ENCODE measurements at regions not wholly inside any gene's neighbourhood (a gene's known extent, or its start where the extent isn't known, plus 50 kb on each side); places are given as distances from the start of the nearest gene placed in this dataset.

DNA sequence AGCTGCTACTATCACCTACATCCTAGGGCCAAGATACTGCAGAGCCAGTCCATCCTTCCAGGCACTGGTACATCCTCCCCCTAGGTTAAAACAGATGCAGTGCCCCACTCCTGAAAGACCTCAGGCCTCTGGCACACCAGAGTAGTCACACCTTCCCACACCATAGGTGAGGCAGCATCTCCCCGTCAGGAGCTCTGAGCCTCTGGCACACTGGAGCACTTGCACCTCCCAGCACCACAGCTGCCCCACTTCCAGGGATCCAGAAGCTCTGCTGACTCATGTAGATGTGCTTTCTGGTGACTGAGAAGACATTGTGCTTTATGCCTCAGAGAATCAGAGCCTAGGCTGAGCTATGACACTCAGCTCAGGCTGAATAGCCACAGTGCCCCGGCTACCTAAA lies 138.4 kb upstream of the COL3A1 start (continued):
- TF ChIP-seq CBX1 (IDR thresholded peaks at IDR 0.05; ENCODE audit: low read depth) (no peak), RAD21 (CRISPR knock-in tag; IDR thresholded peaks at IDR 0.05) (no peak)

DNA sequence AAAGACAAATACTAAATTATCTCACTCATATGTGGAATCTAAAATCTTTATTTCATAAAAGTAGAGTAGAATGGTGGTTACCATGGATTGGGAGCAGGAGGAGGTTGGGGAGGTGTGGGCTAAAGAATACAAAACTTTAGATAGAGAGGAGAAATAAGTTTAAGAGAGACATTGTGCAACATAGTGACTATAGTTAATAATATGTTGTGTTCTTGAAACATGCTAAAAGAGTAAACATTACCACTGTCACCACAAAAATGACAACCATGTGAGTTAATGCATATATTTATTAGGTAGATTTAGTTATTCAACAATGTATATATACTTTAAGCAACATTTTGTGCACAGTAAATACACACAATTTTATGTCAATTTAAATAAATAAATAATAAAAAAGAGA lies 128.5 kb upstream of the COL3A1 start:
- intact Hi-C loops (cut with micrococcal nuclease; ENCODE audit: unreplicated experiment) (no loop called here), in situ Hi-C loops (cut with HindIII; ENCODE audit: extremely low pct_ligation_motif_present, low pct_unique_long_range_greater_than_20kb) (no loop called here)
- Histone ChIP-seq H3K27ac (ENCODE audit: extremely low read length, insufficient read depth, low read length) (no peak overlapping the region), H3K9me3 (ENCODE audit: low read length) (peaks cover 46% of the 10 kb centered on the region), H3K36me3 (replicated peaks in 1 of 2; ENCODE audit: control insufficient read depth in 1 of 2, insufficient read depth in 2 of 2, low read length in 2 of 2) (no peaks in the 10 kb centered on the region), H3K9ac (ENCODE audit: insufficient read depth, low read depth, low read length) (no peak overlapping the region), H3K4me3 (replicated peaks in 1 of 3; ENCODE audit: insufficient read depth in 1 of 3, low read depth in 2 of 3, low read length in 3 of 3) (no peak overlapping the region), H3K4me1 (ENCODE audit: insufficient read depth, low read length) (no peaks in the 10 kb centered on the region), H4K20me1 (ENCODE audit: insufficient read depth, low read length) (no peaks in the 10 kb centered on the region), H3K4me2 (ENCODE audit: low read depth, low read length) (no peak overlapping the region), H3K79me2 (ENCODE audit: insufficient read depth, low read length) (no peaks in the 10 kb centered on the region), H2AFZ (ENCODE audit: low read length) (no peak overlapping the region), H3K27me3 (ENCODE audit: control insufficient read depth in 1 of 2, insufficient read depth in 2 of 2, low read length in 2 of 2) (no peaks in the 10 kb centered on the region; a peak in 1 of 5 replicates)
- ATAC-seq (no peak), FAIRE-seq (no peak), DNase-seq (ENCODE audit: low spot score) (no peak)
- ChIA-PET POLR2A (no interaction called here), CTCF (ENCODE audit: low intra/inter-chr PET ratio, low total read pairs) (no interaction called here)
- no peak for TF ChIP-seq ZZZ3 (CRISPR knock-in tag; IDR thresholded peaks at IDR 0.05; ENCODE audit: borderline replicate concordance)
- TF ChIP-seq SP5 (CRISPR knock-in tag; IDR thresholded peaks at IDR 0.05; ENCODE audit: borderline replicate concordance, low read depth), result no peak
- TF ChIP-seq MBNL3 (CRISPR knock-in tag; conservative IDR thresholded peaks at IDR 0.05), result no peak
- TF ChIP-seq, protein P1, sequence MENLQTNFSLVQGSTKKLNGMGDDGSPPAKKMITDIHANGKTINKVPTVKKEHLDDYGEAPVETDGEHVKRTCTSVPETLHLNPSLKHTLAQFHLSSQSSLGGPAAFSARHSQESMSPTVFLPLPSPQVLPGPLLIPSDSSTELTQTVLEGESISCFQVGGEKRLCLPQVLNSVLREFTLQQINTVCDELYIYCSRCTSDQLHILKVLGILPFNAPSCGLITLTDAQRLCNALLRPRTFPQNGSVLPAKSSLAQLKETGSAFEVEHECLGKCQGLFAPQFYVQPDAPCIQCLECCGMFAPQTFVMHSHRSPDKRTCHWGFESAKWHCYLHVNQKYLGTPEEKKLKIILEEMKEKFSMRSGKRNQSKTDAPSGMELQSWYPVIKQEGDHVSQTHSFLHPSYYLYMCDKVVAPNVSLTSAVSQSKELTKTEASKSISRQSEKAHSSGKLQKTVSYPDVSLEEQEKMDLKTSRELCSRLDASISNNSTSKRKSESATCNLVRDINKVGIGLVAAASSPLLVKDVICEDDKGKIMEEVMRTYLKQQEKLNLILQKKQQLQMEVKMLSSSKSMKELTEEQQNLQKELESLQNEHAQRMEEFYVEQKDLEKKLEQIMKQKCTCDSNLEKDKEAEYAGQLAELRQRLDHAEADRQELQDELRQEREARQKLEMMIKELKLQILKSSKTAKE (CRISPR knock-in tag; IDR thresholded peaks at IDR 0.05; ENCODE audit: borderline replicate concordance), result no peak
- no peak for TF ChIP-seq RELA (CRISPR knock-in tag; IDR thresholded peaks at IDR 0.05)
- no peak for TF ChIP-seq ZNF7 (CRISPR knock-in tag; IDR thresholded peaks at IDR 0.05)
- TF ChIP-seq, protein P2, sequence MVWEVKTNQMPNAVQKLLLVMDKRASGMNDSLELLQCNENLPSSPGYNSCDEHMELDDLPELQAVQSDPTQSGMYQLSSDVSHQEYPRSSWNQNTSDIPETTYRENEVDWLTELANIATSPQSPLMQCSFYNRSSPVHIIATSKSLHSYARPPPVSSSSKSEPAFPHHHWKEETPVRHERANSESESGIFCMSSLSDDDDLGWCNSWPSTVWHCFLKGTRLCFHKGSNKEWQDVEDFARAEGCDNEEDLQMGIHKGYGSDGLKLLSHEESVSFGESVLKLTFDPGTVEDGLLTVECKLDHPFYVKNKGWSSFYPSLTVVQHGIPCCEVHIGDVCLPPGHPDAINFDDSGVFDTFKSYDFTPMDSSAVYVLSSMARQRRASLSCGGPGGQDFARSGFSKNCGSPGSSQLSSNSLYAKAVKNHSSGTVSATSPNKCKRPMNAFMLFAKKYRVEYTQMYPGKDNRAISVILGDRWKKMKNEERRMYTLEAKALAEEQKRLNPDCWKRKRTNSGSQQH (CRISPR knock-in tag; IDR thresholded peaks at IDR 0.05; ENCODE audit: low read depth), result no peak
- BruUV-seq (replicated peaks), result no TSS peak
